Kidney glomerular epithelial cell (primary cell): ENCODE measurements at regions not wholly inside any gene's neighbourhood (a gene's known extent, or its start where the extent isn't known, plus 50 kb on each side); places are given as distances from the start of the nearest gene placed in this dataset.
A peak's percentile ranks its signal among the peaks of the same experiment; 100 is the strongest.

ENCODE experiments used
- DNase-seq: peaks from one replicate; lab custom pipeline; 2025; lab: John Stamatoyannopoulos, UW

DNA sequence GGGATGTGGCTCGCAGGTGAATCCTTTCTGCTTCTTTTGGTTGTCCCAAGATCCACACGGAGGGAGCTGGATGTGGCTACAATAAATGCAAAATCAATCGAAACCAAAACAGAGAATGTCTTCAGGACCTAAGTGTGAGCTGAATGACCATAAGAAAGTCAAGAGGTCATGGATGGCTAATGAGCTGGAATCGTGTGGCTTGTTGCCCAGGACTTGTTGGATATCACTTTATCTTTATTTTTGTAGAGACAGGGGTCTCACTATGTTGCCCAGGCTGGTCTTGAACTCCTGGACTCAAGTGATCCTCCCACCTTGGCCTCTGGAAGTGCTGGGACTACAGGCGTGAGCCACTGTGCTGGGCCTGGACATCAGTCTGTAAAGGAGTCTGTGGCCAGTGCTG, 326.8 kb upstream of the N4BP1 start:
- no peak for DNase-seq

DNA sequence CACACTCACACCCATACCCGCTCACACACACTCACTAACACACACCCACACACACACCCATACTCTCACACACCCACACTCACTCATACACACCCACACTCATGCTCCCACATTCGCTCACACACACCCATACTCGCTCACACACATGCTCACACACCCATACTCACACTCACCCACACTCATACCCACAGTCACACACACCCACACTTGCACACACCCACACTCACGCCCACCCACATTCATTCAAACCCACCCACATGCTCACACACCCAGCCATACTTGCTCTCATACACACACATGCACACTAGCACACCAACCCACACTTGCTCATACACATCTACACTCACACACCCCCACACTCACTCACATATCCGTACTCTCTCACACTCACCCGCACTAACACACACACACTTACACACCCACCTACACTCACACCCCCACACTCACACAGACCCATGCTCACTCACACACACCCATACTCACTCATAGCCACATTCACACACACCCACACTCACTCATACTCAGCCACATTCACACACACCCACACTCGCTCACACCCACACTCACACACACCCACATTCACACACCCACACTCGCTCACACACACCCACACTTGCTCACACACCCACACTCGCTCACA, 322.4 kb upstream of the N4BP1 start:
- DNase-seq = no peak

DNA sequence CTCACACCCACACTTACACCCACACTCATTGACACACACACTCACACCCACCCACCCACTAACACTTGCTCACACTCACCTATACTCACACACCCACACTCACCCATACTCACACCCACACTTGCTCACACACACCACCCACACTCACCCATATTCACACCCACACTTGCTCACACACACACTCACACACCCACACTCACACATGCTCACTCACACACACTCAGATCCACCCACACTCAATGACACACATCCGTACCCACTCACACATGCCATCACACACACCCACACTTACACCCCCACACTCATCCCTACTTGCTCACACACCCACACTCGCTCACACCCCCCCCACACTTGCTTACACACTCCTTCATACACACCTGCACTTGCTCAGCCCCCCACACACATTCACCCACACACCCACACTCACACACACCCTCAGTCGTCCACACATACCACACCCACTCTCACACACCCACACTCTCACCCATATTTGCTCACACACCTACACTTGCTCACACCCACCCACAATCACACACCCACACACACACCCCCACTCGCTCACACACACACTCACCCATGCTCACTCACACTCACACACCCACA, 321.1 kb upstream of the N4BP1 start:
- DNase-seq = no peak

DNA sequence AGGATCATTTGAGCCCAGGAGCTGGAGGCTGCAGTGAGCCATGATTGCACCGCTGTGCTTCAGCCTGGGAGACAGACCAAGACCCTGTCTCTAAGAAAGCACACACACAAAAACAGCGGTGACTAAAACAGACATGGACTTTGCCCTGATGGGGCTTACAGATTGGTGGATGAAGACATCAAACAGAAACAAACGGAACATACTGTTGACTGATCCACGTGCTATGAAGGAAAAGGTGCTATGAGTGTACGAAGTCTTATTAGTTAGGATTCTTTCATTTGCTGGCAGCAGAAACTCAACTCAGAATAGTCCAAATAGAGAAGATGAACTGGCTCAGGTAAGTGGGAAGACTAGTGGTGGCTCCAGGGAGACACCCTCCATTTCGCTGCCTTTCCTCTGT, 309.8 kb upstream of the N4BP1 start:
- no peak for DNase-seq

DNA sequence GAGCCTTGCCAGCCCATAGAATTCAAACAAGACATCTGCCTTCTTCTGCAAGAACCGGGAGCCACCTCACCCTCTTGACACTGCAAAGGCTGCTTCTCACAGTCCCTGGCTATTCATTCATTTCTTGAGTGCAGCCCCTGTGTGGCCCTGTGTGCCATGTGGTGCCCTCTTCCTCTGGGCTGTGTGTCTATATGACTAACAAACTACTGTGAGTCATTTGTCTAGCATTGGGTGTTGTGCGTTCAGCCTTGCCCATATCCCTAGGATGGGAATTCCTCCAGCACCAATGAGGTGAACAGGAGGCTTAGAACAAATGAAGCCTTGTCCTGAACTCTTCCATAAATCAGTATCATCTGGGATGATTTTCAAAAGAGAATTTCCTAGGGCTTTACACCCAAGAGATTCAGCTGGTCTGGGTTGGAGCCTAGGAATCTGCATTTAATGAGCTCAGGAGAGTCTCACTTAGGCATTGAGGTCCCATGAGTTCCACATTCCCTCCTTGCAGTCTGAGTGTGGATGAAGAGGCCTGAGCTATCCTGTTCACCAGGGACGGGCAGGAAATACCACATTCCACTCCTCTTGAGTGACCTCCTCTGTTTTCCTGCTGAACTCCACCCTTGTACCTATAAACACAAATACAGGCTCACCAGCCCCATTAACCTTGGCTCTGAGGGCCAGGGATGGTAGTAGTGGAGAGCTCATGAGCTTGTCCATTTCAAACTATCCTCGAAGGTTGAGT, 308.7 kb upstream of the N4BP1 start:
- peak; percentile 53 for DNase-seq

DNA sequence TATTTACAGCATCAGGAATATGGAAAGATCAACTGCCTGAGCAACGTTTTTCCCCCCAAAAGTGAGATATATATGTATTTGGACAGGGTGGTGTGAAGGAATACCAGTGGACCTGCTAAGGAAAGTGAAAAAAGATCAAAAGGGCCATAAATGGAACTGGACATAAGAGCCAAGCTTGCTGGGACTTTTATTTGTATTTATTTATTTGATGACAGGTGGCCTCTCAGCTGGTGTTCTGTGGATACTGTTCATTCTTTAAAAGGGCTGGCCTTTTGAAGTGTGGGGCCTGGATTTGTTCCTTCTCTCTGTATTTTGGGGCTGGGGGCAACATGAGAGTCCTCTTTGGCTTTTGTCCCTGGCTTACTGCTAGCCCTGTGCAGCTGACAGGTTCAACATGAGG, 306.6 kb upstream of the N4BP1 start:
- no peak for DNase-seq

DNA sequence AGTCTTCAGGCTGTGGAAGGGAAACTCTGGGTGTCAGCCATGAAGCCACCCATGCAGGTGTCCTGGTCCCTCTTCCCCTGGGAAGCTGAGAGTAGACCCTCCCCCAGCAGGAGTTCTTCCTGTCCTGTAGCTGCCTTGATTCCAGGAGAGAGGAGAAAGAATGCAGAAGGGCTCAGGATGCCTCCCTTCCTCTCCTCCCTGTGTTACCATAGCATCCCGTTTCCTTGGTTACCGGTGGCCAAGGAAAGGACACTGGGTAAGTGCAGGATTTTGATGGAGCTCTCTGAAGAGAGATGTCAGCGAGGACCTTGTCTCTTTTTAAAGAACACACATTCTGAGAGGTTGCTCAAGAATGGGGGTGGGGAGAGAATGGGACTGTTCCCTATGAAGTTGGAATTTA, 304.1 kb upstream of the N4BP1 start:
- no peak for DNase-seq

DNA sequence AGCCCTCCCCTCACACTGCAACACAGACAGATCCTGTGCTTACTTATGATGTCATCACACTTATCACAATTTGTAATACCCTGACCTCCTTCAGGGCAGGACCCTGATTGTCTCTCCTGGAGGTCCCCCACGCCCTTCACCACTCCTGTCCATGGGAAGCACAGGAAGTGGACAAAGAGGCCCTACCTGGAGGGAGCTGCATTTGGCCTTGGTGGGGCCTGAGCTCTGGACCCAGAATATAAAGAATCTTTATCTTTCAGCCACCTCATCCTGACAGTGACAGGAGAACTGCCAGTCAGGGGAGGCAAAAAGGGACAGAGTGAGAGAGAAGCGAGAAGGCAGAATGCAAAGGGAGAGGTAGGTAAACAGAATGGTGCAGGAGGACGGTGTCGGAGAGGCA, 303.4 kb upstream of the N4BP1 start:
- no peak for DNase-seq

DNA sequence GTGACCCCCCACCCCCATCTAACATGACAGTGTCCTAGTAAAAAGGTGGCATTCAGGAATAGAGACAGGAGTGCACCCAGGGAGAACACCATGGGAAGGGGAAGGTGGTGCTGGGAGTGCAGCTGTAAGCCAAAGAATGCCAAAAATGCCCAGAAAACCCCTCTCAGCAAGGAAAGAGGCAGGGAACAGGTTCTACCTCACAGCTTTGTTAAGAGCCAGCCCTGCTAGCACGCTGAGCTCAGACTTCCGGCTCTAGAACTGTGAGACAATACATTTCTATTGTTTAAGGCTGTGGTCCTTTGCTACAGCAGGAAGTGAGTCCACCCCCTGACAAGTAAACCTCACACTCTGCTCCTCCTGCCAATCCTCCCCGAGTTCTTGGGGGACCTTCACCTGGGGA, 302.4 kb upstream of the N4BP1 start:
- no peak for DNase-seq

DNA sequence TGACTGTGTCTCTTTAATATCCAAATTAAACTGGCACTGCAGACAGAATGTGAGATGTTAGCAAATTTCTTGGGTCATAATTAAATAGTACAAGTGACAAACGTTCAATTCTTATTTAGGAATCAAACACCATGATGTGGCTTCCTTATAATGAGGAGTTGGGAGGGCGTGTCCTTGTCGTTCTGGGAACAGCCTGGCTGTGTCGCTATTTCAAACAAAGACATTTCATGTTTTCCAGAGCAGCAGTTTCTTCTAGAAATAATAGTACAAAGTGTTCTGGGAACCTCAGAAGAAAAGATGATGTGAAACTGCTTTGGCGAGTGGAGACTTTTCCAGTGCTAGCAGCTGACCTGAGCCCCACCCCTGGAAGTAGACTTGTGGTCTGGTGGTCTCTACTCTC, 301.7 kb upstream of the N4BP1 start:
- DNase-seq = peak; percentile 1

DNA sequence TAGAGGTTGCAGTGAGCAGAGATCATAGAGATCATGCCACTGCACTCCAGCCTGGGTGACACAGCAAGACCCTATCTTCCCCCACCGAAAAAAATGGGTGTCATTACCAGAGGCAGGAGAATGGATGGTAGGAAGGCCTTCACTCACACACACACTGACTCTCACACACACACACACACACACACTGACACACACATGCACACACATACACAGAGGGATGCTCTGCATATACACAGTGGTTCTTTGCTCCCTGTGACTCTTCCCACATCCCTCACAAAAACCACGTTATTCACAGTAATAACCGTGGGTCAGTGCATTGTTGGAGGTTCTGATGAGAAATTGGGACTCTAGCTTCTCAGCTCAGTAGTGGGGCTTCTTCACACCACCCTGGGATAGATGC, 300.2 kb upstream of the N4BP1 start:
- no peak for DNase-seq

DNA sequence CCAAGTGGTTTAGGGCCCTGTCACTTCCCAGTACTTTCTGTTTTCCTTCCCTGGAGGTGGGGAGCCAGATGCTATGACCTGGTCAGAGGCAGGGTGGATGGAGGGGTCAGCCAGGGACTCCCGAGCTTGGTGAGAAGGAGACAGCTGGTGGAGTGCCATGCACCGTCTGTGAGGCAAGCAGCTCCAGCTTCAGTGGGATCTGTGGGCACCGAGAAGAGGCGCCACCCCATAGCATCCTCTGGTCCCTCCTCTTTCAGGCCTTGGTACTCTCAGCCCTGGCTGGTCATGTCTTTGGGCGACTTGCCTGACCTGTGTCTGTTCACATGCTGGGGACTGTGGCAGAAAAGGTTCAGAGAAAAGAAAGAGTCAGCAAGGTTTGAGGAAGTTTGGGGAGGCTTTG, 299.3 kb upstream of the N4BP1 start:
- no peak for DNase-seq

DNA sequence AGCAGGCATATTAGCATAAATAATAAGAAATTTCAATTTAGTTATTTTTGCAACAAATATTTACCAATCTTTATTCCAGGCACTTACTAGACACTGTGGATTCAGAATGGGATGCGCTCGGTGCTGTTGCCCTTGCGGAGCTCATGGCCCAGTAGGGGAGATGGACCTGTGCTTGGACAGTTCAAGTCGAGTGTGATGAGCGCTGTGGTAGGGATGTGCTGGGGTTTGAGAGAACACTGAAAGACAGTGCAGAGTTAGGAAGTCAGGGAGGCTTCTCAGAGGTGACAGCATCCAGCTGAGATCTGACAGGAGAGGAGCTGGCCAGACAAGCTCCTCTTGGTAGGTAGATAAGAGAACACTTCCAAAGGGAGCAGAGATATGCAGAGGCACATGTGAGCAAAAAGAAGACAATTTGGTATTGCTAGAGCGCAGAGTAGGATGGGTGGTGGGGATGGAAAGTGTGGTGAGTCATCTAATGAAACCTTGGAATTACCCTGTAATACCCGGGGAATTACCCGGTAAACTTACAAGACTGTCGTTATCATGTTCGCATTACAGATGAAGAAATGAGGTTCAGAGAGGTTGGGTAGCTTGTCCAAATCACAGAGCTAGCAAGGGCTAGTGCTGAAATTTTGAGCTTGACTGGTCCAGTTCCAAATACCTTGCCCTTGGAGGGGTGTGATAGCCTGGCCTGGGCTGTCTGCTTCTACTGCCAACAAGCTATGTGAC, 298.1 kb upstream of the N4BP1 start:
- no peak for DNase-seq

DNA sequence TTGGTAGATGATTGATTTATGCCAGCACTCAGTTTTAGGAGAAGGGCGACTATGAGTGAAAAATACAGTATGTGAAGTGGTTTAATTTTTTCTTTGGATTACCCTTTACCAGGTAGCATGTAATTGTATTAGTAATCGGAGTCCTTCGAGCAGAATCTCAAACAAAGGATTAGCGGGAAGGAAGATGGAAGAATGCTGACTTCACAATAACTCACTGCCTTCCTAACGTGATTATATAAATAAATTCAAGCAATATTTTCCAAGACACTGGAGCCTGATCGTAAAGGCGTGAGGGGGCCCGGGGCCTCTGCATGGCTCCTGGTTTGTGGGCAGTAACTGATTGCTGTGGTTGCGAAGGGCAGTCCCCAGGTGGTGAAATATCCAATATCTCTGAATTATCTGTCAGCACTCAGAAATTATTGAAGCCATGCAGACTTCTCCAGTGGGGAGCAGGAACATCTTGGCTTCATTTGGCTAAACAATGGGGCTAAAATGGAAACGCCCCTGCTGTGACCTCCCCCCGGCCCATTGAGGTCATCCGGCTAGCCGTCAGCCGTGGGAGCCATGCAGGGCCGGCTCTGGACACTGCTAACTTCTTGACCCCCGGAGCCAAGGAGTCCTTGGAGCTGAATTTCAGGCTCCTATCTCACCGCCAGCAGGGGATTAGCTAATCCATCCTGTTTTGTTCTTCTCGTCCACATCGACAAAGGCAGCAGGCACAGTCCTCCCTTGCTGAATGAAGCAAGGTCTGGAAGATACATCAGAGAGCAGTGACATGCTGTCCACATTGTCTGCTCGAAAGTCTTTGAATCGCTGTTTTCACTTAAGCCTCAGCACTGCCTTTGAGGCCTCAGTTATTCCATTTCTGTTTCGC, 295.9 kb upstream of the N4BP1 start:
- no peak for DNase-seq

DNA sequence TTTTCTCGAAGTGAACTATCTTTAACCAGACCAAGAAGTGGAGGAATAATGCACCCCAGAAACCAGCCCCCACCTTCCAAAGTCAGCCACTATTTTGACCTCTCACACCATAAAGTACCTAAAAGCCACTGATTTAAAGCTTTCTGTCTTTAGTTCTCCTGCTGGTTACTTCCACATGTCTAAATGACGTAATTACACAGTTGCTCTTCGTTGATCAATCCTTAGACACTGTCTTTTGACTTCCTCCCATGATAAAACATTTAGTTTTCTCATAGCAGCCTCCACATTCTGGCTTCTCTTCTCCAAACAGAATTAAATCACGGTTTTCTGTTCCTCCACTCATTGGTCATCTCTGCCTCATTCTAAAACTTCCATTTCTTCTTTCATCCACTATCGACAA, 294.4 kb upstream of the N4BP1 start:
- no peak for DNase-seq

DNA sequence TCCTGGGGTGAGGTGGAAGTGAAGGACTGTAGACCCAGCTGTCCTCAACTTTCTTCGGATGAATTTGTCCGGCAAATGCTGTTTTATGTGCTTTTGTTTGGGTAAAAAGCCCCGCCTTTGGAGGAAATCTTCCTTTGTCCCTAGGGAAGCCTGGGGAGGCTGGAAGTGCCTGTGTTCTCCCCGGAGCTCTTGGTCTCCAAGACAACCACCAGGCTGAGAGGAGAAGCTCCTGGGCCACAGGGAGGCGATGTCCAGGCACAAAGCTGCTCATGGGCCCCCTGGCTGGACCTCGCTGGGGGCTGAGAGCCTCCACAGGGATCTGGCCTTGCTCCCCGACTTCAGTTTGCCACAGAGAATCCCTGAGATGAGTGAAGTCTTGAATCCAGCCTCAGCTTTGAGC, 293.1 kb upstream of the N4BP1 start:
- DNase-seq = no peak

DNA sequence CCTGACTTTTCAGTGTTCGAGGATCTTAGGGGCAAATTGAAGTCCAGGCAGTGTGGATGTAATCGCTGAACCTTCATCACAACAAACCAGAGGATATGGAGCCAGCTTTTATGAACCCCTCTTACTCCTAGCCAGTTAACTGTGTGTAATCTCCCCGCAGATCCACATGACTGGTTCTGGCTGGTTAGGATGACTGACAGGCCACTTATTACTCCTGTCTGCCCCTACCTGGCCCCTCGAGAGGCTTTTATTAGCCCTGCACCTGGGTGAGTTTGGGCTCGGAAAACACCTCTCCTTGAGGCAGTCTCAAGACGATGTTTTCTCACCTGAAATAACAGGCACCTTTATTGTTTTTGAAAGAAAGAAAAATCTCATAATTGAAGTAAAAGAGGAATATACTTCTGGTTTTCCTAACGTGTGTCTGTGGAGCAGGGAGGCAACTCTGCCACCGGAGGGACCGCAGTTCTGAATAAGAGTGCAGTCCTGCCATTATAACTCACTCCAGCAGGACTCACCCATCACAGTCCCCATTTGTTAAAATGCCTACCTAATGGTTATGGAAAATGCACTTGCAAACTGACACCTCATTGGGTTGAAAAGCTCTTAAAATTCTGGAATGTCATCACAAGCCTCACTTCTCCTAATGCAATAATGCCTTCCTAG, 291.9 kb upstream of the N4BP1 start:
- DNase-seq = no peak

DNA sequence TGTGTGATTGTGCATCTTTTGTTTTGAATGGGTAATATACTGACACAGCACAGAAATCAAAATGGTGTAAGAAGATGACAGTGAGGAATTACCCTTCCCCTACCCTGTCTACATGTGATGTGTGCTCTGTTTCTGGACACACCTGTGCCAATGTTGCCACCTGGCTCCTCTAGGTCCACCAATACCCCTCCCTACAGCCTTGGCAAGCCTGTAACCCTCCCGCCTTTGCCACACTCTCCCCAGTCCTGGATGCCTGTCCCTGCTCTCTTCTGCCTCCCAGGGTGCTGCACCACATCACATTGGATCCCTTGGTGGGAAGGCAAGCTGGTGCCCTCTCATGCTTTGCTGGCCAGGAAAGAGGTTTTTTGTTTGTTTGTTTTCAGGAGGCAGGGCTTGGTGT, 289.5 kb upstream of the N4BP1 start:
- DNase-seq = no peak

DNA sequence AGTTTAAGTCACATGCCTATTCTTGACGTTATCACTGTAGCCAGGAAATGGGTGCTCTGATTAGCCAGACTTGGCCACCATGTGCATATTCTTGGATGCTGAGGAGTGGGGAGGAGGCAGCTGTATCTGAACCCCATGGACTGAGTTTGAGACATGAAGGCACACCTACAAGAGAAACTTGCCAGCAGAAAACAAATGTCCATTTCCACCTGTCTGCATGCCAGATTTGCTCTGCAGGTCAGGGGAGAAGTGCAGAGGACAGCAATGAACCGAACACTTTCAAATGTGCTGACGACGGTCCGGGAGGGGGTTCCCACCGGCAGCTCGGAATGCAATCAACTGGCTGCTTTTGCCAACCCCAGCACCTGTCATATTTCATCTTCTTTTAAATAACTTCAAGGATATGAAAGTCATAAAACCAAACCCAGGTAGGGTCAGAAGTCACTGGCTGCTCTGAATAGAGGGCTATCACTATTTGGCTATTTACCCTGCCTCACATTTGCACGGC, 287.8 kb upstream of the N4BP1 start:
- no peak for DNase-seq

DNA sequence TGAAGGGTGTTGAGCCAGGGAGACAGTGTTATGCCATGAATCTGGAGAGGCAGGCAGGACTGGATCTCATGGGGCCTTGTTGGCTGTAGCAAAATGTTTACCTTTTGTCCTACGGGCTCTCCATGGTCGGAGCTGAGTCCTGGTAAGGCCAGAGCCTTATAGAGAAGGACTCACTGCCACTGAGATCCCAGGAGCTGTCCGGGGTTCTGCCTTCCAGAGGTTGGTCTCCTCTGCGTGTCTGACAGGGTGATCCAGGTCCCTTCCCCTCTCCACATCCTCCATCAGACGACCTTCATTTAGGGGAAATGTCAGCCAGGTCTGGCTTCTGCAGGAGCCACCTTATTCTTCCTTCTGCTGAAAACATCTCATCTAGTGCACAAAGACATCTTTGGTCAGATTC, 285.2 kb upstream of the N4BP1 start:
- DNase-seq = no peak

DNA sequence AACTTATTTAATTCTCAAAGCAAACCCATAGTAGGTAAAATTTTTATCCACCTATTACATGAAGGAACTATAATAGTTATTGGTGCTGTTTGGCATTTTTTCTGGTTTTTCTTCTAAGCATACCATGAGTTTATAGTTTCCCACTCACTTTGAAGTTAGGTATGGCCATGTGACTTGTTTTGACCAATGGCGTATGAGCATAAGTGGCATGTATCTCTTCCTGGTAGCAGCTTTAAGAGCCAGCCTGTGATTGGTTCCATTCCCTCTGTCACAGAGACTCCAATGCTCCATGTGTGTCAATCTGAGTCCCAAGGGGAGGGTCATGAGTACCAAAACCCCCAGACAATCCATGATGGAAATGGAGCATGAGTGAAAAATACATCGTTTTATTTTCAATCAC, 282.9 kb upstream of the N4BP1 start:
- DNase-seq = no peak
